ENCODE measurements at regions not wholly inside any gene's neighbourhood (a gene's known extent, or its start where the extent isn't known, plus 50 kb on each side); places are given as distances from the start of the nearest gene placed in this dataset.
"Not testable (repeated sequence)": the region's sequence is repeated elsewhere in the genome, so short reads cannot be mapped to it uniquely, and the experiment has no call there.

GRCh38 chr12:25686351-25686750, 133.3 kb upstream of the LMNTD1 start:
- no peak for DNase-seq

GRCh38 chr12:25687226-25687625, 134.1 kb upstream of the LMNTD1 start:
- no peak for DNase-seq

- not testable (repeated sequence) for DNase-seq
Observed at GRCh38 chr12:25688851-25689250, 135.8 kb upstream of the LMNTD1 start.

- DNase-seq: no peak
Observed at GRCh38 chr12:25689996-25690501, 137.0 kb upstream of the LMNTD1 start.

GRCh38 chr12:25690996-25691864, 138.1 kb upstream of the LMNTD1 start:
- DNase-seq: no peak

- DNase-seq: no peak
Observed at GRCh38 chr12:25691865-25692114, 138.7 kb upstream of the LMNTD1 start.

GRCh38 chr12:25692115-25693035, 139.3 kb upstream of the LMNTD1 start:
- DNase-seq: no peak

GRCh38 chr12:25694072-25694471, 141.0 kb upstream of the LMNTD1 start:
- DNase-seq: no peak

- DNase-seq: no peak
Observed at GRCh38 chr12:25695574-25695973, 142.5 kb upstream of the LMNTD1 start.

- no peak for DNase-seq
Observed at GRCh38 chr12:25698772-25699171, 145.7 kb upstream of the LMNTD1 start.

- DNase-seq: no peak
Observed at GRCh38 chr12:25699454-25699853, 146.4 kb upstream of the LMNTD1 start.

GRCh38 chr12:25701290-25701689, 148.2 kb upstream of the LMNTD1 start:
- DNase-seq: no peak

GRCh38 chr12:25702553-25702952, 149.5 kb upstream of the LMNTD1 start:
- no peak for DNase-seq

- no peak for DNase-seq
Observed at GRCh38 chr12:25705261-25705660, 152.2 kb upstream of the LMNTD1 start.

- not testable (repeated sequence) for DNase-seq
Observed at GRCh38 chr12:25706646-25707045, 153.6 kb upstream of the LMNTD1 start.

- DNase-seq: no peak
Observed at GRCh38 chr12:25707056-25707455, 154.0 kb upstream of the LMNTD1 start.

GRCh38 chr12:25708661-25709060, 155.6 kb upstream of the LMNTD1 start:
- DNase-seq: no peak

- DNase-seq: no peak
Observed at GRCh38 chr12:25710128-25710527, 157.0 kb upstream of the LMNTD1 start.

GRCh38 chr12:25710938-25711605, 158.0 kb upstream of the LMNTD1 start:
- DNase-seq: not testable (repeated sequence)

GRCh38 chr12:25712169-25712568, 159.1 kb upstream of the LMNTD1 start:
- no peak for DNase-seq

GRCh38 chr12:25713264-25713663, 160.2 kb upstream of the LMNTD1 start:
- DNase-seq: no peak

GRCh38 chr12:25714198-25714984, 161.3 kb upstream of the LMNTD1 start:
- no peak for DNase-seq

Data from CD4-positive, alpha-beta T cell treated with Interferon gamma for 1 hour (primary cell).